ENCODE measurements at regions not wholly inside any gene's neighbourhood (a gene's known extent, or its start where the extent isn't known, plus 50 kb on each side); places are given as distances from the start of the nearest gene placed in this dataset.

- TF ChIP-seq POLR2A (IDR thresholded peaks at IDR 0.05; ENCODE audit: control extremely low read depth in 1 of 2, low read depth in 2 of 2, low read length in 2 of 2) (no peak), CTCF (IDR thresholded peaks at IDR 0.05; ENCODE audit: control extremely low read depth in 1 of 3, insufficient read depth in 1 of 3, low read depth in 1 of 3, low read length in 3 of 3) (no peak), EZH2 (IDR thresholded peaks at IDR 0.05; ENCODE audit: low read depth, low read length, severe bottlenecking) (no peak), BCL11A (IDR thresholded peaks at IDR 0.05; ENCODE audit: low read depth in 2 of 2, low read length in 2 of 2) (no peak), GABPA (IDR thresholded peaks at IDR 0.05; ENCODE audit: borderline replicate concordance, insufficient read depth, low read length) (no peak), TCF12 (IDR thresholded peaks at IDR 0.05; ENCODE audit: low read depth, low read length) (no peak), CHD2 (IDR thresholded peaks at IDR 0.05; ENCODE audit: low read length) (no peak), POLR2AphosphoS5 (IDR thresholded peaks at IDR 0.05; ENCODE audit: low read depth, low read length) (no peak), KDM5A (IDR thresholded peaks at IDR 0.05; ENCODE audit: low read length) (no peak)
Measured at GRCh38 chr9:80485420-80486250, 913.9 kb downstream of the TLE4 start.
